Stimulated activated naive CD8-positive, alpha-beta T cell treated with anti-CD3 and anti-CD28 coated beads, Interleukin-15, Interleukin-2, amounts not matched to agents 100 U/mL and 50 U/mL, for 24 hours (primary cell): ENCODE measurements at regions not wholly inside any gene's neighbourhood (a gene's known extent, or its start where the extent isn't known, plus 50 kb on each side); places are given as distances from the start of the nearest gene placed in this dataset.
"Not testable (repeated sequence)": the region's sequence is repeated elsewhere in the genome, so short reads cannot be mapped to it uniquely, and the experiment has no call there.

ENCODE experiments used
- ATAC-seq: fragments of 150-1000 bp; cut with Tn5 transposase; one replicate; pipeline ENCODE4 v1.10.0; 2021
- DNase-seq: peaks from one replicate; pipeline ENCODE4 v3.0.0; 2021

DNA sequence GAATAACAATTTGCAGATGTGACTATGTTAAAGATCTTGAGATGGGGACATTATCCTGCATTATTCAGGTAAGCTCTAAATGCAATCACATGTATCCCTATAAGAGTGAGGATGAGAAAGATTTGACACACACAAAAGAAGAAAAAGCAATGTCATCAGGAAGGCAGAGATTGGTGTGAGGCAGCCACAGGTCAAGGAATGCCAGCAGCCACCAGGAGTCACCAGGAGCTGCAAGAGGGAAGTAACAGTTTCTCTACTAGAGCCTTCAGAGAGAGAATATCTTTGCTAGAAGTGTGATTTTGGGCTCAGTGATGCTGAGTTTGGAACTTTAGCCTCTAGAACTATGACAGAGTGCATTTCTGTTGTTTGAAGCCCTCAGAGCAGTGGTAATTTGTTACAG, 700.3 kb upstream of the SEMA3D start:
- ATAC-seq (no peak), DNase-seq (no peak)

DNA sequence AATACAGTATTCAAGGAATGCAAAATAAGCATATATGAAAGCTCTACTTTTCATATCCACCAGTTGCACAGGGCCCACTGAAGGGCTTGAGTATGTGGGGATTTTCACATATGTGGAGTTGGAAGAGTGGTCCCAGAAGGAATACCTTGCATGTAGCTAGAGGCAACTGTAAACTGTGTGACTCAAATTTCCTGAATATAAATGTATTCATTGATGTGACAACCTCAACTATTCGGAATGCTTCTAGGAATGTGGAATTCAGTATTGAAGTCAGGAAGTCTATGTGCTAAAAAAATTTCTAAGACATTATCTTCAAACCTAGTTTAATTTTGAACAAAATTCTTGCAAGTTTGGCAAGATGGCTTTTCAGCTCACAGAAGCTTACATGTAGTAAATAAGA, 695.5 kb upstream of the SEMA3D start:
- DNase-seq (no peak), ATAC-seq (no peak)

DNA sequence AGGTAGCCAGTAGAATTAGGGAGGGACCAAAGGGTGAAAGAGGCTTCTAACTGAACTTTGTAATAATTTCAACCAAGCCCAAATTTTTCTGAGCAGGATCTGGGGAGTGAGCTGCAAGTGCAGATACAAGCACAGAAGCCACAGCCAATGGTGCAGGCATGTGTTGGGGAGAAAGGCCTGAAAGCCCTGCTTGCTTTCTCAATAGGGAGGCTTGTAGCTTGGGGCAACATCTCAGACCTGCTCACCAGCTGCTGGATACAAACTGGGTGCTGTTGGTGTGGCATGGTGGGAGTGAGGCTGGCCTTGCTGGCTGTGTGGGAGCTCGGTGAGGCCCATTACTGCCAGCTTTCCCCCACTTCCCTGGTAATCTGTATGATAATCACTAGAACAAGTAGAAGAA, 688.5 kb upstream of the SEMA3D start:
- ATAC-seq = no peak

DNA sequence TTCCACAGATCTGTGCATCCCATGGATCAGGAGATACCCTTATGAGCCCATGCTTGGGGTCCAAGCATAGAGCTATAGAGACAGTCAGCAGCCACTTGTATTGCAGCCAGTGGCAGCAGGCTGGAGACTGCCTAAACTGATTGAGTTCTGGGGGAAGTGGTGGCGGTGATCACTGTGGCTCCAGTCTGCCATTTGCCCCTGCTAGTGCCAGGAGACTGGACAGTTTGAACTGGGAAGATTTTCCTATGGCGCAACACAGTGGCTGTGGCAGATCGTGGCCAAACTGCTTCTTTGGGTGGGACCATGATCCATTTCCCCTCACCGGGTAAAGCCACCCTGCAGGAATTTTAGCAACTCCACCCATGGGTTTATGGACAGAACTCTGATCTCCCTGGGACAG, 679.7 kb upstream of the SEMA3D start:
- no peak for ATAC-seq
- no peak for DNase-seq

More for the DNA sequence above, 688.5 kb upstream of the SEMA3D start:
- no peak for DNase-seq

DNA sequence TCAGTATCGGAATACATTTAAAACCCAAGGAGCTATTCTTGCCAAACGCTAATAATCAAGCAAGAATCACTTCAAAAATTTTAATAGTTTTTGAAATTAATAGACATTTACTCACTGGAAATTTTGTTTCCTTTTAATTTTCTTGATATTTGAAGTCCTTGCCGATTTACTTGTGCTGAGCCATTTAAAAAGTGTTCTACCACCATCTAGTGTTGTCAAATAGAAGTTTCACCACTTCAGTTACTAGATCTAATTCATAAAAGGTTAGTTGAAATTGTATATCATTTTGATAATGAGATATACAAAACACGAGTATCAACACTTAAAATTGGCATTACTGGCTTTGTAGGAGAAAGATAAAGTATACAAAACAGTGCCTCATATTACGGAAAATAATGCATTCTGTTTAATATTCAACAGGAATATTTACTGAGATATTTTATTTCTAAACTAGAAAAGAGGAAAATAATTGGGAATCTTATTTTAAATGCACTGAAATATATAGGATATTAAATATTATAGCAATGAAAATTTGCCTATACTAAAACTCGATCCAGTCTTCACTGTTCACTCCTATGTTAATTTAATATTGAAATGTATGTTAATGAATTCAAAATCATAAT, 664.8 kb upstream of the SEMA3D start:
- ATAC-seq (no peak), DNase-seq (no peak)

DNA sequence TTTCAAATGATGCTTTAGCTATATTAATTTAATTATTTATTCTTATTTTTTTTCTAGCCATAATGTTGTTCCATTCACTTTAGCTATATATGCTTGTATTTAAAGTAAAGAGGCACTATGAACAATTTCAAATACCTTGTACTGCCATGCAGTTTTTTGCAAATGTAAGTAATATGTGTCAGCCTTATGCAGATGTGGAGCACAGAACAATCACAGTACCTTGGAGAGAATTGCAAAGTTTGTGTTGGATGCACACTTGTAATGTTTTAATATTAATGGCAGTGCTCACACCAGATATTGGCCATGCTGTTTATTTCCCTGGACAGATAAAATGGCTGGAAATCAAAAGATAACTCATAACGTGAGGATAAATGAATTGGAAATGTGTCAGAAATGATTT, 663.5 kb upstream of the SEMA3D start:
- DNase-seq (no peak), ATAC-seq (no peak)

DNA sequence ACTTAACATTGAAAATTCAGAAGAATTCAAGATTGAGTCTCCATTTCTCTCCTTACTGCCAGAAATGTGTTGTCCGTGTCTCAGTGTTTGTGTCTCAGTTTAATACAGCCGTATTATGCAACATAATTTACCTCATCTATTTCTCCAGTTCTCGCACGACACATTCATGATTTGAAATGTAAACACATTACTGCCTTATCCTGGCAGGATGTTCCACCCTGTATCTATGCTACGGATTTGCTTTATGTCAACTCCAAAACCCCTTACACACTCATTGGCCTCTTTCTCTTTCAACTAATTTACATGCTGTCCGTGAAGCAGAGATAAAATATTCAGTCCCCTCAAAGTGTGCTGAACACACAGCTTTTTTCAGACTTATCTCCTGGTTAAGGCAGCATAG, 653.7 kb upstream of the SEMA3D start:
- no peak for DNase-seq
- ATAC-seq = no peak

DNA sequence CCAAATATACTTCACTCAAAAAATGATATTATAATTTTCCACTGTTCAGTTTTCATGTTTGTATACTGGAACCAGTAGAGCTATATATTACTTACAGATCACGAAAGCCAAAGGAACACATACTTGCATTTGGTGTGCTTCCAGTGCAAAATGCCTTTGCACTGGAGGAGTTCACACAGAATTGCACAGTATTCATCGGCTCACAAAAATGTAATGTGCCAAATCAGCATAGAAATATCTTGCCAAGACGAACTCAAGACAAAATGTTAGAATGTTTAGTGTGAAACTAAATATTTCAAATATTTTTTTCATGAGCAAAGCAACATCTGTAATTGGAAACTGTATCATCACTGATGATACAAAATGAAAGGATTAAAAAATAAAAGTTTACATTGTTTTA, 646.2 kb upstream of the SEMA3D start:
- no peak for DNase-seq
- ATAC-seq = no peak

DNA sequence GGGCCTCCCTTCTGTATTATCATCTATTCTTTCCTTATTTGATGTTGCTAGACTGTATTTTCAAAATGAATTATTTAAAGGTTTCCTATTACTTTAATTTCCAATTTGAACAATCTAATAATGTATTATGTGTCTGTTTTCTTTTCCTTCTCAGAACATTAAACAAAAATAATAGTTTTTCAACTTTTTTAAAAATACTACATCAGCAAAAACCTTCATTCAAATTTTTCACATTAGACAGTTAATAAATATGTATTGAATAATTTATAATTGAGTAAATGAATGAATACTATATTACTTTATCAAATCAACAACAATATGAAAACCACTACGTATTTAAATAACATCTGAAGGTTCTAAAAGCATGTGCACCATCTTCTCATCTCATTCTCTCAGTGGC, 644.1 kb upstream of the SEMA3D start:
- ATAC-seq = no peak

DNA sequence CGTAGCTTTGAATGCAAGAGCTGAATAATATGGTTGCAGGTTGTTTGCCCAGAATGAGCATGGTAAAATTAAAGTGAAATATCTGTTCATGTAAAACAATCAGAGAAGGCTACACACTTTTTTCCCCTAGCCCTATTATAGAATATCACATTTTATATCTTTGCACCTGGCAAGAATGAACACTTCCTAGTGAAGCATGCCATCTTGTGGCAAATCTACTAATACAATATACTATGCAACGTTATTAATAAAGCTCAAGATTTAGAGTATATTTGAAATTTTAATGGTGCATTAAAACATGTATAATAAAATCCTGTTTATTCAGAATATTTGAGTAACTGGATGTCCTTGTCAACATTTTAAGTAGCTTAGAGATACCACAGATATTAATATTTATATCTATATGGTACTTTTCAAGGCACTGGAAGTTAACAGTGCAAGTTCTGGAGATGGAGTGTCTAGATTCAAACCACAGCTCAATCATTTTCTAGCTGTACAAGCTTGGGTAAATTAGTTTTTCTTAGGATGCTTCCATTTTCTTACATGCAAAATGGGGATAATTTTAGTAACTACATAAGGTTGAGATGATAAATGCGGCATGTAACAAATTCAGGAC, 643.1 kb upstream of the SEMA3D start:
- ATAC-seq = no peak
- DNase-seq = no peak

More for the DNA sequence above, 644.1 kb upstream of the SEMA3D start:
- DNase-seq = no peak

DNA sequence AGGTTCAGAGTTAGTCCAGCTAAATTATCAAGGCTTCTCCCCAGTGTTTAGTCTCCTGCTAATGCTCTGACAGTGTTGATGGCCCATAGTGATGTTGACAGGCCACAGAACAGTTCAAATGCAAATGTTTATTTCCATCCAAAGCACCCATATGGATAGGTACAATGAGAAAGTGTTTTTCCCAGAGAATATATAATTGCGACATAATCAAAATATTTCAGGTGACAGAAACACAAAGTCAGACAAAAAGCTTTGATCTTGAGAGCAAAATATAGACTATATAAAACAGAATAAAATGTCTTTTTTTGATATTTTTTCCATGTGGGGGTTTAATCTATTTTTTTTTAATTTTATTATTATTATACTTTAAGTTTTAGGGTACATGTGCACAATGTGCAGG, 642.3 kb upstream of the SEMA3D start:
- no peak for ATAC-seq

DNA sequence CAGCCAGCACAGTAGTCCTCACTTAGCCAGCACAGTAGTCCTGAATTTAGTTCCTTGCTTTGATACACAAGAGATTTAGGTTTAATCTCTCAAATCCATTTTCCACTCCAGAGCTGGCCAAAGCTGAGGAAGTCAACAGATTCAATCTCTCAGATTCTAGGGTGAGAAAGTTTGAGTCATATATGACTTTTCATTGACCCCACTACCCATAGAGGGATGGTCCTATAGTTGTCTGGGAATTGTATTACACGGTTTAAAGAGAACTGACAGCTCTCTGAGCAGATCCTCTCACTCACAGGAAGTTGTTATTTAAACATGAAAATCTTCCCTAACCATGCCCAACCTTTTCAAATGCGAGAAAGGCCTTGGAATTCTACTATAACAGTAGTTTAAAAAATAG, 641.8 kb upstream of the SEMA3D start:
- no peak for ATAC-seq
- no peak for DNase-seq

More for the DNA sequence above, 642.3 kb upstream of the SEMA3D start:
- no peak for DNase-seq

DNA sequence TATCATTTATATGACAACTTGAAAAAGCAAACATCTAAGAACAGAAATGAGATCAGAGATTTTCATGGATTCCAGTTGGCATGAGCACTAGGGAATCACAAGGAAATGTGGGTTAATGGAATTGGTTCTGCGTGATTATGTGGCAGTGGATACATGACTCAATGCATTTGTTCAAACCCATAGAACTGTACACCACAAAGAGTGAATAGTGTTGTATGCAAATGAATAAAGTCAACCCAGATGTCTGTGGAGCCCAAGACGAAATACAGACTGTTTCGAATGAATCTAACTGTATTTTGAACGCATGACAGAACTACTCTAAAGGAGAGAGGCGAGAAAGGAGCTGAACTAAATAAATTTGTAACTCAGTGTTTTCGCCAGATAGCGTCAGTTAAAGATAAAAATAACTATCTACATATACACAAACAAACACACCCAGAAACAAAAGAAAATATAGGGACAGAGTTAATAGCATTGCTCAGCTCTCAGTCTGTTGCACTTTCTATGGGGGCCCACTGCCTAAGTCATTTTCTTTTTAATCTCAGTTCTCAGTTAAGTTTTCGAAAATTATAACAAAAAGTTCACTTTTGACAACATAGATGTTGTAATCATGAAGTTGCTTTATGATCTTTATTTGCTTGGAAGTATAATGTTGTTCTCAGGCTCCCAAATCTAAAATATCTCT, 636.7 kb upstream of the SEMA3D start:
- DNase-seq (no peak), ATAC-seq (no peak)

DNA sequence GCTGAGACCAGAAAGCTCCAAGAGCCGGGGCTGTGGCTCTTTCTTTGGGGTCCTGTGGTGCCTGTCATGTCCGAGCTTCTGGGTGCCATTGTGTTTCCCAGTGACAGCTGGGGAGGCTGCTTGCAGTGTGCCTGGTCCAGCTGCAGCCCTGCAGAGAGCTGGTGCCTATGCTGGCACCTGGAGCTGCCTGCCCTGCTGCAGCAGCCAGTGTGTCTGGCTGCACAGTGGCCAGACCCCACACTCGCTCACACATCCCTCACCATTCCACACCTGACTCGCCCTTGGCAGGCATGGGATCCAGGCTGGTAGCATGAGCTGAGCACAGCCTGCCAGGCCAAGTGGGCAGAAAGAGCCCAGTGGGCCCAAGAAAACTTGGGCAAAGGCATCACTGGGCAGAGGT, 635.1 kb upstream of the SEMA3D start:
- DNase-seq (no peak), ATAC-seq (no peak)

DNA sequence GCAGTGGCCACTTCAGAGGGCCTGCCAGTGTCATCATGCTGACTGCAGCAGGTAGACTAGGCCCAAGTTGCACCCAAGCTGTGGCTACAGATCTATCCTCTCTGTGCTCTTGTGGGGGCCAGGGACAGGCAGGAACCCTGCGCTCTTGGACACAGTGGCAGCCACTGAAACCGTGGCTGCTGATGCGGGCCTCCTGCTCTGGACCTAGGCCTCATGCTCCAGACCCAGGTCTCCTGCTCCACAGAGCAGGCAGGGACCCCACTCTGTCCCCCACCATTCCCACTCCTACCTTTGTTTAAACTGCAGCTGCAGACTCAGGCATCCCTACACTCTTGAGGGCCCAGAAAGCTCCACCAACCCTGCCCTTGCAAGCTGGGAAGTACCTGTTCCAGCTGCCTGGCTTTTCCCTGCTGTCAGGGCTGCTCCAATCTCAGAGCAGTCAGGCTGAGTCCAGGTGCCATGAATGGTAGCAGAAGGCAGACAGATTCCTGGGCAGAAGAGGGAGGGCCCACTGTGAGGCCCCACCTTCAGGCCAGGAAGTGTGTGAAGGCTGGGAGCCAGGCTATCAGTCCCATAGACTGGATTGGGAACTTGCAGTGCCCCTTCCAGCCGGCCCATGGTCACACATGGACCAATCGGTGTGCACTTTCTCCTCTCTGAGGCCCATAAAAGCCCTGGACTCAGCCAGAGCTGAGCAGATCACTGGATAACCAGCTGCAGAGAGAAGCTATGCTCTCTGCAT, 634.0 kb upstream of the SEMA3D start:
- DNase-seq = no peak
- ATAC-seq = no peak

DNA sequence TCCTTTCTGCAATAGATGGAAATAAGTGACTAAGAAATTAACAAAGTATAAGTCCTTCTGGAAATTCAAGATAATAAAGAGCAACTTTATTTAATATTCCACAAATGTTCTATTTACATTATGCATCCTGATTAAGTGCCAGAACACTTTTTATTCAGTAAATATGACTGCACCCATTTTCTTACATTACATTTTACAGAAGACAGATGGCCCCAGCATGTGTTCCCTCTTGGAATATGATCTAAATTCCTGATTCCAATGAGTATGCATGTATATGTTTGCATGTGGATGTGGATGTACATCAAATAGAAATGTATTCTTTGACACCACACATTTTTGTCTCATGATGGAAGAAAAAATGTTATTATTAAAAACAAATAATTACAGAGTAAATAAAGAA, 628.7 kb upstream of the SEMA3D start:
- ATAC-seq (no peak), DNase-seq (no peak)

DNA sequence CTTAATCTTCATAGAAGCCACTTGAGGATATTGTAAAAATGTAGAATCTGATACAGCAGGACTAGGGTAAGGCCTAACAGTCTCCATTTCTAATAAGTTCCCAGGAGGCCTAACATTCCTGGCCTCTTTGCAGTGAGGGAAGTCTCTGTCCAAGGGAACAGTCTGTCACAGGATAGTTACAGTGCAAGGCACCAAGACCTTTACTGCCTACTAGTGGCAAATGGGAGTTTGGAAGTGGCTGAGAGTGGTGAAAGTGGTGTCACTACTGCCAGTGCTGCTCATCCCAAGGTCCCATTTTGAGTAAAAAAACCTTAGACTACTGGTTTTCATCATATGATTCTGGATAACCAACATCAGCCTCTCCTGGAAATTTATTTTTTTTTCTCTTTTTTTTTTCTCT, 619.5 kb upstream of the SEMA3D start:
- ATAC-seq = no peak
- DNase-seq = no peak

DNA sequence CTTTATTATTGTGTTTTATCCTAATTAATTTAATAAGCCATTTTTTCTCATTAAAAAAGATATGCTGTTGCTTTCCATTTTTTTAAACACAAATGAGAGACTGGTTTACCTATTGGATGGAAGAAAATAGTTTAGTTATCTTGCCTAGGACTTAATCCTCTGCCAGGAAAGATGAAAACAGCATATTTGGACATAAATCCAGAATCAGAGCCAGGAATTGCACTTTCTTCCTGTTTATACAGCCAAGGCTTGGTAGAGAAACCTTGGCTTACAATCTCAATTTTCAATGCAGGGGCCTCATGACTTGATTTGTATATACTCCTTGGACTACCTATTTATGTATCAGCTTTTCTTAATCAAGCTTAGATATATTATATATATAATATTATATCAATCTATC, 618.8 kb upstream of the SEMA3D start:
- DNase-seq = no peak
- no peak for ATAC-seq

DNA sequence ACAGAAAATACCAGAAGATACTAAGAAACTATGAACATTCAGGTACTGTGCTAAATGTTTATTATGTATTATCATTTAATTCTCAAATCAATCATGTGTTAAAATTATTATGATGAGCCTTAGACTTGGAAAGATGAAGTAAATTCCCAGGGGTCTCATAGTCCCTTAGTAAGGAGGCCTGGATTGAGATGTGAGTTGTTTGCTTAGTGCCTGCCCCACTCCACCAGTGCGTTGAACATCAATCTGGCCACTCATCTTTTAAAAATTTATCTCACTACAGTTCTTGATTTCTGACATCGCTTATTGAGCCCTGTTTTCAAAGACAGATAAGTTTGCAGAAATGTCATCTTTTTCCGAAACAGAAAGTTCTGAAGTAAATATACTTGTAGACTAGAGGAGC, 618.4 kb upstream of the SEMA3D start:
- DNase-seq (no peak), ATAC-seq (no peak)

DNA sequence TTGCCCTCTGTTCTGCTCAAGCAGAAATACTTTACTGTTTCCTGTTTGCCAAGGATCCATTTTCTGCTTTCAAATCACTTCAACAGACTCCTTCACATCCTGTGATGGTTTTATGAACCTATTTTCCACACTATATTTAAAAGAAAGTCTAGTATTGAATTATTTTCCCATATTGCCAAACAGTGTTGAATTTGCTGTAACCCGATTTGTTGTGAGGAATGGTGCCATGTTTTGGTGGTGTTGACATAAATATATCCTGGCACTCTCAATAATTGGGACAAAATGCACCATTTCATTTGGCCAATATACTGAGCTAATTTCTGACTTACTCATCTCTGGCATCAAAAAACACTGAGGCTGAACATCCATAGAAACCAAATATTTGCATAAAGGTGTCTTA, 615.4 kb upstream of the SEMA3D start:
- ATAC-seq (no peak), DNase-seq (no peak)

DNA sequence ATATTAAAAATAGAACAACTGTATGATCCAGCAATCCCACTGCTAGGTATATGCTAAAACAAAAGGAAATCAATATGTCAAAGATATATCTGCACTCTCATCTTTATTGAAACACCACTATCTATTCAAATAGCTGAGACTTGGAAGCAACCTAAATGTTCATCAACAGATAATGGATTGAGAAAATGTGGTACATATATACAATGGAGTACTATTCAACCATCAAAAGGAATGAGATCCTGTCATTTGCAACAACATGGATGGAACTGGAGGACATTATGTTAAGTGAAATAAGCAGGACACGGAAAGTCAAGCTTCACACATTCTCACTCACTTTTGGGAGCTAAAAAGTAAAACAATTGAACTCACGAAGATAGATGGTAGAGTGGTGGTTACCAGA, 610.1 kb upstream of the SEMA3D start:
- DNase-seq (no peak), ATAC-seq (no peak)

DNA sequence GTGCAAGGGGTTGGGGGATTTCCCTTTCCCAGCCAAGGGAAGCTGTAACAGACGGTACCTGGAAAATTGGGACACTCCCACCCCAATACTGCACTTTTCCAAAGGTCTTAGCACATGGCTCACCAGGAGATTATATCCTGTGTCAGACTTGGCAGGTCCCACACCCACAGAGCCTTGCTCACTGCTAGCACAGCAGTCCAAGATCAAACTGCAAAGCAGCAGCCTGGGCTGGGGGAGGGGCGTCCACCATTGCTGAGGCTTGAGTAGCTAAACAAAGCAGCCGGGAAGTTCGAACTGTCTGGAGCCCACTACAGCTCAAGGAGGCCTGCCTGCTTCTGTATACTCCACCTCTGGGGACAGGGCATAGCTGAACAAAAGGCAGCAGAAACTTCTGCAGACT, 604.2 kb upstream of the SEMA3D start:
- DNase-seq, ATAC-seq: not testable (repeated sequence)

DNA sequence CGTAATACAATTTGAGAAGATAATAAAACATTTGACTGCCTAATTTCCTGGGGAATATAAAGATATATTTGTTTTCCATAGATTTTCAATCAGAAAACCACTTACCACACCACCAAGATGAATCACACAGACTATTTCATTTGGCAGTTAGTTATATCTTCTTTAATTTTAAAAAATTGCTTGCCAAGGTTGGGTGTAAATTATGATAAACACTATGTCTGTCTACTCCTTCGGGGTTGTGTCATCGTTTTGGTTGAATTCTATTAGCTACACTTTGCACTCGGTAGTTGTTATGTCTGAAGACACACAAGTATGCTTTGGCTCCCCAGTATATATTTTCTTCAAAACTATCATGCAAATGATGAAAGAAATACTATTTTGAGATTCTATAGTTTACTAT, 594.8 kb upstream of the SEMA3D start:
- ATAC-seq = no peak
- no peak for DNase-seq
